Stimulated activated CD8-positive, alpha-beta memory T cell treated with anti-CD3 and anti-CD28 coated beads, Interleukin-12 subunit alpha, Interleukin-12 subunit beta, amount 100 ng/mL, for 24 hours (primary cell): ENCODE measurements at regions not wholly inside any gene's neighbourhood (a gene's known extent, or its start where the extent isn't known, plus 50 kb on each side); places are given as distances from the start of the nearest gene placed in this dataset.

Experiments used
- DNase-seq: peaks from one replicate; pipeline ENCODE4 v3.0.0-alpha.2; 2020; ENCODE audit errors: extremely low read depth

- DNase-seq: no peak
Measured at GRCh38 chr14:95442016-95442632, 74.3 kb downstream of the SYNE3 start.

- DNase-seq: no peak
Measured at GRCh38 chr14:95440951-95441350, 75.5 kb downstream of the SYNE3 start.

- no peak for DNase-seq
Measured at GRCh38 chr14:95440496-95440895, 76.0 kb downstream of the SYNE3 start.

- DNase-seq: no peak
Measured at GRCh38 chr14:95439881-95440280, 76.6 kb downstream of the SYNE3 start.

GRCh38 chr14:95437715-95438114, 78.7 kb downstream of the SYNE3 start:
- no peak for DNase-seq

GRCh38 chr14:95436354-95436753, 80.1 kb downstream of the SYNE3 start:
- no peak for DNase-seq

GRCh38 chr14:95434121-95434520, 82.3 kb downstream of the SYNE3 start:
- DNase-seq: no peak

GRCh38 chr14:95433094-95433478, 83.4 kb downstream of the SYNE3 start:
- no peak for DNase-seq

- DNase-seq: no peak
Measured at GRCh38 chr14:95432144-95433093, 84.0 kb downstream of the SYNE3 start.

- no peak for DNase-seq
Measured at GRCh38 chr14:95431199-95432143, 85.0 kb downstream of the SYNE3 start.

- DNase-seq: no peak
Measured at GRCh38 chr14:95428557-95428956, 87.9 kb downstream of the SYNE3 start.

- no peak for DNase-seq
Measured at GRCh38 chr14:95426116-95426475, 90.4 kb downstream of the SYNE3 start.

GRCh38 chr14:95425369-95426115, 90.9 kb downstream of the SYNE3 start:
- DNase-seq: no peak

- no peak for DNase-seq
Measured at GRCh38 chr14:95424529-95424928, 91.9 kb downstream of the SYNE3 start.

GRCh38 chr14:95421741-95422140, 94.7 kb downstream of the SYNE3 start:
- DNase-seq: no peak

- no peak for DNase-seq
Measured at GRCh38 chr14:95420060-95420459, 96.4 kb downstream of the SYNE3 start.

GRCh38 chr14:95419569-95419968, 96.9 kb downstream of the SYNE3 start:
- no peak for DNase-seq

GRCh38 chr14:95418858-95419257, 97.6 kb downstream of the SYNE3 start:
- DNase-seq: no peak

- DNase-seq: no peak
Measured at GRCh38 chr14:95417492-95417891, 97.8 kb upstream of the CLMN start.

- DNase-seq: no peak
Measured at GRCh38 chr14:95415993-95416392, 96.3 kb upstream of the CLMN start.
